H9 (cell line): ENCODE measurements at regions not wholly inside any gene's neighbourhood (a gene's known extent, or its start where the extent isn't known, plus 50 kb on each side); places are given as distances from the start of the nearest gene placed in this dataset.

Experiments used
- DNase-seq: peaks from one replicate; pipeline ENCODE4 v3.0.0-alpha.2; 2017
- H2AFZ ChIP-seq: one replicate; pipeline ENCODE4 v1.6.1; 2013; ENCODE audit warnings: mild to moderate bottlenecking, low read length, control low read depth, moderate library complexity
- H2AK5ac ChIP-seq: 2 replicates; pipeline ENCODE4 v1.6.1; 2013; ENCODE audit warnings: low read length, control low read depth, mixed read lengths; ENCODE audit not compliant: insufficient read length
- H2BK120ac ChIP-seq: one replicate; pipeline ENCODE4 v1.6.1; 2013; ENCODE audit warnings: low read depth, mild to moderate bottlenecking, low read length, control low read depth, inconsistent platforms; ENCODE audit not compliant: poor library complexity, severe bottlenecking
- H2BK12ac ChIP-seq: 2 replicates; pipeline ENCODE4 v1.6.1; 2013; ENCODE audit warnings: low read length, control low read depth, mixed read lengths, low read depth; ENCODE audit not compliant: insufficient read length
- H2BK15ac ChIP-seq: 2 replicates; pipeline ENCODE4 v1.6.1; 2013; ENCODE audit warnings: low read depth, low read length, control low read depth
- H2BK20ac ChIP-seq: one replicate; pipeline ENCODE4 v1.6.1; 2013; ENCODE audit warnings: low read depth, mild to moderate bottlenecking, low read length, control low read depth, inconsistent platforms; ENCODE audit not compliant: poor library complexity, severe bottlenecking
- H2BK5ac ChIP-seq: 2 replicates; pipeline ENCODE4 v1.6.1; 2013; ENCODE audit warnings: low read length, control low read depth, mixed read lengths; ENCODE audit not compliant: insufficient read length
- H3K14ac ChIP-seq: 2 replicates; pipeline ENCODE4 v1.6.1; 2013; ENCODE audit warnings: low read length, control low read depth; ENCODE audit not compliant: insufficient read depth
- H3K18ac ChIP-seq: 2 replicates; pipeline ENCODE4 v1.6.1; 2013; ENCODE audit warnings: low read depth, mild to moderate bottlenecking, mixed read lengths, low read length, control low read depth; ENCODE audit not compliant: insufficient read length
- H3K23ac ChIP-seq: 2 replicates; pipeline ENCODE4 v1.6.1; 2013; ENCODE audit warnings: low read length, control low read depth, mixed read lengths, low read depth; ENCODE audit not compliant: insufficient read length
- H3K23me2 ChIP-seq: 2 replicates; pipeline ENCODE4 v1.6.1; 2013; ENCODE audit warnings: low read depth, mild to moderate bottlenecking, mixed read lengths, low read length, control low read depth; ENCODE audit not compliant: insufficient read length, poor library complexity, severe bottlenecking
- H3K27ac ChIP-seq: 2 replicates; pipeline ENCODE4 v1.5.1; 2013; ENCODE audit warnings: low read length, control low read depth, mixed read lengths, low read depth; ENCODE audit not compliant: insufficient read length
- H3K27me3 ChIP-seq: 2 replicates; pipeline ENCODE4 v1.6.1; 2013; ENCODE audit warnings: low read length, control low read depth, inconsistent platforms; ENCODE audit not compliant: insufficient read depth
- H3K4ac ChIP-seq: 2 replicates; pipeline ENCODE4 v1.6.1; 2013; ENCODE audit warnings: low read depth, mild to moderate bottlenecking, control low read depth, inconsistent platforms, low read length, moderate library complexity
- H3K4me1 ChIP-seq: 2 replicates; pipeline ENCODE4 v1.6.1; 2013; ENCODE audit warnings: low read length, control low read depth, inconsistent platforms; ENCODE audit not compliant: insufficient read depth
- H3K4me2 ChIP-seq: 2 replicates; pipeline ENCODE4 v1.6.1; 2013; ENCODE audit warnings: low read length, control low read depth, mixed read lengths; ENCODE audit not compliant: insufficient read length, insufficient read depth
- H3K56ac ChIP-seq: 2 replicates; pipeline ENCODE4 v1.6.1; 2013; ENCODE audit warnings: low read depth, mild to moderate bottlenecking, mixed read lengths, low read length, control low read depth; ENCODE audit not compliant: insufficient read length
- H3K79me1 ChIP-seq: 2 replicates; pipeline ENCODE4 v1.6.1; 2013; ENCODE audit warnings: low read depth, mild to moderate bottlenecking, moderate library complexity, low read length, control low read depth, inconsistent platforms; ENCODE audit not compliant: insufficient read depth, poor library complexity, severe bottlenecking
- H3K79me2 ChIP-seq: 2 replicates; pipeline ENCODE4 v1.6.1; 2013; ENCODE audit warnings: low read length, control low read depth, inconsistent platforms; ENCODE audit not compliant: insufficient read depth
- H3K9ac ChIP-seq: 2 replicates; pipeline ENCODE4 v1.6.1; 2013; ENCODE audit warnings: low read length, control low read depth, mixed read lengths; ENCODE audit not compliant: insufficient read length; ENCODE audit errors: extremely low read depth
- H3K9me3 ChIP-seq: one replicate; pipeline ENCODE4 v1.6.1; 2013; ENCODE audit warnings: low read depth, low read length, inconsistent platforms; ENCODE audit not compliant: control insufficient read depth
- H3T11ph ChIP-seq: one replicate; pipeline ENCODE4 v1.6.1; 2013; ENCODE audit warnings: mild to moderate bottlenecking, low read length, control low read depth, inconsistent platforms
- H4K20me1 ChIP-seq: one replicate; pipeline ENCODE4 v1.6.1; 2013; ENCODE audit not compliant: control insufficient read depth, insufficient read length, insufficient read depth
- H4K5ac ChIP-seq: 2 replicates; pipeline ENCODE4 v1.6.1; 2013; ENCODE audit warnings: low read depth, mild to moderate bottlenecking, mixed read lengths, low read length, control low read depth; ENCODE audit not compliant: insufficient read length
- H4K8ac ChIP-seq: replicated peaks from 2 replicates; pipeline ENCODE4 v1.6.1; 2013; ENCODE audit warnings: low read length, control low read depth, mixed read lengths, low read depth; ENCODE audit not compliant: insufficient read length
- H4K91ac ChIP-seq: 2 replicates; pipeline ENCODE4 v1.6.1; 2013; ENCODE audit warnings: low read depth, mild to moderate bottlenecking, moderate library complexity, mixed read lengths, low read length, control low read depth; ENCODE audit not compliant: insufficient read length
- H3K27ac Mint-ChIP-seq, 3 experiments: 2 replicates in 2 of 3; 3 replicates in 1 of 3; pipeline ENCODE4 v1.8.0; 2020 to 2021; ENCODE audit warnings: mixed read lengths in 3 of 3, mild to moderate bottlenecking in 1 of 3, moderate library complexity in 1 of 3
- H3K27me3 Mint-ChIP-seq: 2 replicates; pipeline ENCODE4 v1.8.0; 2021; ENCODE audit warnings: low read depth, mild to moderate bottlenecking, moderate library complexity, mixed read lengths
- H3K36me3 Mint-ChIP-seq, 3 experiments: 2 replicates in 2 of 3; 3 replicates in 1 of 3; pipeline ENCODE4 v1.8.0; 2020 to 2021; ENCODE audit warnings: low read depth in 3 of 3, mixed read lengths in 3 of 3; ENCODE audit not compliant: insufficient read depth in 1 of 3
- H3K4me1 Mint-ChIP-seq, 2 experiments: 2 replicates each; pipeline ENCODE4 v1.8.0; 2020; ENCODE audit warnings: mixed read lengths in 2 of 2
- H3K4me3 Mint-ChIP-seq, 2 experiments: 2 replicates in 1 of 2; 3 replicates in 1 of 2; pipeline ENCODE4 v1.8.0; 2020 to 2021; ENCODE audit warnings: mild to moderate bottlenecking in 2 of 2, mixed read lengths in 2 of 2, moderate library complexity in 1 of 2
- H3K9me3 Mint-ChIP-seq, 2 experiments: 2 replicates in 1 of 2; 3 replicates in 1 of 2; pipeline ENCODE4 v1.8.0; 2020; ENCODE audit warnings: mild to moderate bottlenecking in 2 of 2, mixed read lengths in 2 of 2, moderate library complexity in 1 of 2
- CTCF ChIP-seq: fragments of 200-600 bp; sonication (generic); conservative IDR thresholded peaks from 3 replicates; pipeline ENCODE4 v1.8.0; 2021; ENCODE audit warnings: antibody characterized with exemption, mild to moderate bottlenecking
- WGBS: extraction: QIAGEN DNeasy Blood & Tissue Kit; methylation state at CpG from one replicate; pipeline ENCODE4 v1.1.7; 2013; ENCODE audit warnings: missing lambda C conversion rate, low lambda C conversion rate, mixed read lengths; ENCODE audit not compliant: insufficient read length; ENCODE audit errors: extremely low coverage; 5-methylcytosine and 5-hydroxymethylcytosine counted together

GRCh38 chr7:101707587-101707986, 78.5 kb upstream of the MYL10 start:
- H2BK12ac ChIP-seq: no peak overlapping the region
- no peak overlapping the region for H2BK120ac ChIP-seq
- H3K56ac ChIP-seq: no peak overlapping the region
- no peak overlapping the region for H3K27ac Mint-ChIP-seq
- H3K27me3 ChIP-seq: no peaks in the 10 kb centered on the region
- H2BK20ac ChIP-seq: no peak overlapping the region
- no peak overlapping the region for H3K4ac ChIP-seq
- no peak overlapping the region for H3K14ac ChIP-seq
- H3K23ac ChIP-seq: no peak overlapping the region
- no peaks in the 10 kb centered on the region for H3K36me3 Mint-ChIP-seq
- H3K27me3 Mint-ChIP-seq: no peaks in the 10 kb centered on the region; the same call in 1 of the 2 replicates
- TF ChIP-seq CTCF: no peak
- no peak overlapping the region for H2AK5ac ChIP-seq
- no peak overlapping the region for H3K9ac ChIP-seq
- no peak overlapping the region for H4K8ac ChIP-seq
- H3K23me2 ChIP-seq: no peaks in the 10 kb centered on the region
- no peak overlapping the region for H3K27ac ChIP-seq
- no peak overlapping the region for H3K4me3 Mint-ChIP-seq
- H3K18ac ChIP-seq: no peak overlapping the region
- H3K9me3 ChIP-seq: no peaks in the 10 kb centered on the region
- H3T11ph ChIP-seq: no peak overlapping the region
- H3K9me3 Mint-ChIP-seq: no peaks in the 10 kb centered on the region
- H2BK15ac ChIP-seq: no peak overlapping the region
- H4K20me1 ChIP-seq: no peaks in the 10 kb centered on the region
- no CpG with 5 or more reads among the region's 8 CpGs for WGBS
- no peaks in the 10 kb centered on the region for H3K79me1 ChIP-seq
- H2AFZ ChIP-seq: no peak overlapping the region
- no peak overlapping the region for H3K4me2 ChIP-seq
- no peak overlapping the region for H4K91ac ChIP-seq
- DNase-seq: no peak
- no peaks in the 10 kb centered on the region for H3K79me2 ChIP-seq
- no peaks in the 10 kb centered on the region; the same call in 1 of the 2 replicates for H3K4me1 ChIP-seq
- peaks cover under 1 to 5% of the 10 kb centered on the region in 2 experiments; a peak in 3 of 4 replicates for H3K4me1 Mint-ChIP-seq
- H4K5ac ChIP-seq: no peak overlapping the region
- H2BK5ac ChIP-seq: no peak overlapping the region
